Fibroblast of the aortic adventitia (primary cell): ENCODE measurements at regions not wholly inside any gene's neighbourhood (a gene's known extent, or its start where the extent isn't known, plus 50 kb on each side); places are given as distances from the start of the nearest gene placed in this dataset.

ENCODE experiments used
- DNase-seq: peaks from one replicate; pipeline ENCODE4 v3.0.0-alpha.2; 2010; ENCODE audit warnings: low read depth
- H3K4me3 ChIP-seq: 2 replicates; pipeline ENCODE4 v1.5.1; 2011; ENCODE audit warnings: low read depth, mild to moderate bottlenecking, control low read depth, low read length, moderate library complexity
- TF ChIP-seq, protein P1 (sequence below): IDR thresholded peaks from 2 replicates; pipeline ENCODE4 v1.5.1; 2011; ENCODE audit warnings: mild to moderate bottlenecking, low read length, control low read depth, inconsistent platforms; ENCODE audit not compliant: insufficient read depth

DNA sequence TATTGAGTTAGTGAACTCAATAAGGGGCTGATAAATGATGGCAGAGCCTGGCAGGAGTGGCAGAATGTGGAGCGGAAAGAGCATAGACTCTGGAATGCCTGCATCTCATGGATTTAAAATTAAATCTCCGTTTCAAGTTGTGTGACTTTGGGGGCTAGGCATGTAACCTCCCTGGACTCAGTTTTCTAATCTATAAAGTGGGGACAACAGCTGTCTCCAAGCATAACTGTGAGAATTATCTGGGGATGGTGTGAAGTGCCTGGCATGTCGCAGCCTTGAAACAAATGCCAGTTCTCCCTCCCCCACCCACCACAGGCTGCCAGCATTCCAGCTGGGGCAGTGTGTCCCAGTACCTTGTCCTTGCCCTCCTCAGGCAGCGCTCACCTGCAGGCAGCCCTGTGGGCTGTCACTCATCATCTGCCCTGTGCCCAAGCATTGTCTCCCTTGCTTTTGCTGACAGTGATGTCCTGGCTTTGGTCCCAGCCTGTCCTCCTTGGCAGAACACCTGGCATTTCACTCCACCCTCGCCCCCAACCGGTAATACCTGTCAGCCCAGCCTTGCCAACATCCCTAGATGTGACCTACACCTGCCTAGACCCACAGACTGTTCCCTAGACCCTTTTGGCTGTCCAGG is 129.6 kb downstream of the MRM1 start:
- TF ChIP-seq, protein P1, sequence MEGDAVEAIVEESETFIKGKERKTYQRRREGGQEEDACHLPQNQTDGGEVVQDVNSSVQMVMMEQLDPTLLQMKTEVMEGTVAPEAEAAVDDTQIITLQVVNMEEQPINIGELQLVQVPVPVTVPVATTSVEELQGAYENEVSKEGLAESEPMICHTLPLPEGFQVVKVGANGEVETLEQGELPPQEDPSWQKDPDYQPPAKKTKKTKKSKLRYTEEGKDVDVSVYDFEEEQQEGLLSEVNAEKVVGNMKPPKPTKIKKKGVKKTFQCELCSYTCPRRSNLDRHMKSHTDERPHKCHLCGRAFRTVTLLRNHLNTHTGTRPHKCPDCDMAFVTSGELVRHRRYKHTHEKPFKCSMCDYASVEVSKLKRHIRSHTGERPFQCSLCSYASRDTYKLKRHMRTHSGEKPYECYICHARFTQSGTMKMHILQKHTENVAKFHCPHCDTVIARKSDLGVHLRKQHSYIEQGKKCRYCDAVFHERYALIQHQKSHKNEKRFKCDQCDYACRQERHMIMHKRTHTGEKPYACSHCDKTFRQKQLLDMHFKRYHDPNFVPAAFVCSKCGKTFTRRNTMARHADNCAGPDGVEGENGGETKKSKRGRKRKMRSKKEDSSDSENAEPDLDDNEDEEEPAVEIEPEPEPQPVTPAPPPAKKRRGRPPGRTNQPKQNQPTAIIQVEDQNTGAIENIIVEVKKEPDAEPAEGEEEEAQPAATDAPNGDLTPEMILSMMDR, result no peak
- no peak for DNase-seq
- H3K4me3 ChIP-seq, result no peak overlapping the region

DNA sequence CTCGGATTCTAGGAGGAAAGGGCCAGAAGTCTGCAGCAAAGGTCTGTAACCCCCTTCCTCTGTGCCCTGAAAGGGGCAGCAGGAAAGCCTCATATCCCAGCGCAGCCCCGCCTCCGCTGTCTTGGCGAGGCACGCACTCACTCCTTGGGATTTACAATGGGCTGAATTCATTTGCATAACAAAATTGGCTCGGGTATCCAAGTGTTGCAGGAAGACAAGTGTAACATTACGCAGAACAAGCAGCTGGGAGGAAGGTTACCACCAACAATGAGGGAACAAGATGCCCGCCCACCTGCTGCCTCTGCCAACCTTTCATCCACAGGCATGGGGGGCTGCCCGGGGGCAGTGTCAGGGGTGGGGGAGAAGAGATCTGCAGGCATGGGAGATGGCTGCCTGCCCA is 130.4 kb downstream of the MRM1 start:
- no peak overlapping the region for H3K4me3 ChIP-seq
- TF ChIP-seq, protein P1, result no peak
- no peak for DNase-seq

DNA sequence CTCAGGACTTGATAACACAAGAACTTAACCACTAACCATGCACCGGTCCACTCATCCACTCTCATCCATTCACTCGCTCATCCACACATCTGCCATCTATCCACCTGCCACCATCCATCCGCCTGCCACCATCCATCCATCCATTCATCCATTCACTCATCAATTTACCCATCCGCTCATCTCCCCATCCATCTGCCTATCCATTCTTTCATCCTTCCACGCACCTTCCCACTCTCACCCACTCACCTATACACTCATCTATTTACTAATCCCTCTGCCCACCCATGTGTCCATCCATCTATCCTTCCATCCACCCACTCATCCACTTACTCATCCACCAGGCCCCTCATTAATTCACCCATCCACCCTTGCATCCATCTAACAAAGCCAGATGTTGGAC is 131.0 kb downstream of the MRM1 start:
- no peak overlapping the region for H3K4me3 ChIP-seq
- TF ChIP-seq, protein P1, result no peak
- no peak for DNase-seq

DNA sequence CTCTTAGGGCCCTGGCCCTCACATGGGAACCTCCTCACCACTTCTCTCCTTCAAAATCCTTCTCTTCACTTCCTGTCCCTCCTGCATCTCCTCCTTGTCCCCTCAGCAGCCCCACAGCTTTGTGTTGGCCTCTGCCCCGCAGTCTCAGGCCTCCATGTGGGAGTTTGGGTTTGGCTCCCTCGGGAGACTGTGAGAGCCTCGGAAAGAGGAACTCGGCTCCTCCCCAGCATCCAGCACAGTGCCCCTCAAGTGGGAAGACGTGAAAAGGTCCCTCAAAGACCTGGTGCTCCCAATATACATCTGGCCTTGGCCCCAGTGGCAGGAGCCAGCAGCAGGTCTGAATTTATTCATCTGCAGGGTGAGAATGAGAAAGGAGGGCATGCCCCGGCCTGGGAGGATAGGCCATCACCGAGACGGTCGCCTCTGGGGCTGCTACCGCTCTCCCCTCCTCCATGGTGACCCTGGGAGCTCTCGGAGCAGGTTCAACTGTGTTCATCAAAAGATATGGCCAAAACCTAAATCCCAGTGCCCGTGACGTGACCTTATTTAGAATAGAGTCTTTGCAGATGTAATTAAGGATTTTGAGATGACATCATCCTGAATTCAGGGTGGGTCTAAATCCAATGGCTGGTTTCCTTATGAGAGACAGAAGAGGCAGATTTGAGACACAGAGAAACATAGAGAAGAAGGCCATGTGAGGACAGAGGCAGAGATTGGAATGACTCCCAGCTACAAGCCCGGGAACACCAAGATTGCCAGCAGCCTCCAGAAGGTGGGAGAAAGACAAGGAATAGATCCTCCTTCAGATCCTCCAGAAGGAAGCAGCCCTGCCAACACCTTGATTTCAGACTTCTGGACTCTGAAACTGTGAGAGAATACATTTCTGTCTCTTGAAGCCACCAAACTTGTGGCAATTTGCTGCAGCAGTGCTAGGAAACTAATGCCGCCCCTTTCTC is 135.1 kb downstream of the MRM1 start:
- DNase-seq, result no peak
- no peak overlapping the region for H3K4me3 ChIP-seq
- TF ChIP-seq, protein P1, result no peak

DNA sequence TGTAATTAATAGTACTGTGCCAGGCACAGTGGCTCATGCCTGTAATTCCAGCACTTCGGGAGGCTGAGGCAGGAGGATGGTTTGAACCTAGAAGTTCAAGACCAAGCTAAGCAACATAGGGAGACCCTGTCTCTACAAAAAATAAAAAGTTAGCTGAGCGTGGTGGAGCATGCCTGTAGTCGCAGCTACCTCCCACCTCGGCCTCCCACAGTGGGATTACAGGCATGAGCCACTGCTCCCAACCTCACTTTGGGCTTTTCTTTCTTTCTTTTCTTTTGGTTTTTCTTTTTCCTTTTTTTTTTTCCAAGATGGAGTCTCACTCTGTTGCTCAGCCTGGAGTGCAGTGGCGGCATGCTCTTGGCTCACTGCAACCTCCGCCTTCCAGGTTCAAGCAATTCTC is 137.8 kb downstream of the MRM1 start:
- no peak overlapping the region for H3K4me3 ChIP-seq
- no peak for DNase-seq
- TF ChIP-seq, protein P1, result no peak

DNA sequence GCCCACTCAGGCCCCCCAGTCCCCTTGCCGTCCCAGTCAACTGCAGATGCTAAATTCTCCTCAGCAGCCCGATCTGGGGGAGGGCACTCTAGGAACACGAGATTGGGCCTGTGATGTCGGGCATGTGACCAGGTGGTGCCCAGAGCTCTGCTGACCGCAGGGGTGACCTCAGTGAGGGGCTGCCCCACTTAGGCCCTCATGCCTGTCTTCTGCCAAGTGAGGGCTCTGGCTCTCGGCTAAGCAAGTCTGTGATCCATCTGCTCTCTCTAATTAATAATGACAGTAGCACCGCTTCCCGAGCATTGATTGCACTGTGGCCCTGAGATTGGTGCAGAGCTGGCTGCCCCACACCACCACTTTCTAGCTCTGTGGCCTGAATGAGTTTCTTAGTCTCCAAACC is 138.8 kb downstream of the MRM1 start:
- DNase-seq, result no peak
- H3K4me3 ChIP-seq, result no peak overlapping the region
- TF ChIP-seq, protein P1, result no peak
